ENCODE measurements at regions not wholly inside any gene's neighbourhood (a gene's known extent, or its start where the extent isn't known, plus 50 kb on each side); places are given as distances from the start of the nearest gene placed in this dataset.

GRCh38 chr1:199112365-199112764, 473.5 kb downstream of the PTPRC start:
- FAIRE-seq (no peak), ATAC-seq (no peak), DNase-seq (no peak)
- Histone ChIP-seq H3K27ac (no peak overlapping the region), H3K9me3 (no peaks in the 10 kb centered on the region), H3K4me1 (no peaks in the 10 kb centered on the region), H3K36me3 (no peaks in the 10 kb centered on the region), H3K27me3 (no peaks in the 10 kb centered on the region), H3K4me3 (no peak overlapping the region)
- no peak for TF ChIP-seq CTCF (IDR thresholded peaks at IDR 0.05)
- intact Hi-C loops (cut with DNase I): no loop called here

- TF ChIP-seq CTCF (IDR thresholded peaks at IDR 0.05): peak in 2 of 4 donors; percentile 9 to 34
- DNase-seq (peak in 2 of 6 donors; percentile 13 to 21), FAIRE-seq (no peak), ATAC-seq (peak in 2 of 4 donors; percentile 68 to 74)
- no peak overlapping the region for H3K4me3 ChIP-seq
- intact Hi-C loops (cut with DNase I): no loop called here
- no peaks in the 10 kb centered on the region for H3K4me1 ChIP-seq
- no peaks in the 10 kb centered on the region for H3K27me3 ChIP-seq
- H3K27ac ChIP-seq: no peak overlapping the region
- no peaks in the 10 kb centered on the region for H3K9me3 ChIP-seq
- H3K36me3 ChIP-seq: no peaks in the 10 kb centered on the region
- 67 to 68% methylated on average over 2 of the region's 2 CpGs for WGBS, 2 donors
Observed at GRCh38 chr1:199113265-199113869, 474.5 kb downstream of the PTPRC start.

DNA sequence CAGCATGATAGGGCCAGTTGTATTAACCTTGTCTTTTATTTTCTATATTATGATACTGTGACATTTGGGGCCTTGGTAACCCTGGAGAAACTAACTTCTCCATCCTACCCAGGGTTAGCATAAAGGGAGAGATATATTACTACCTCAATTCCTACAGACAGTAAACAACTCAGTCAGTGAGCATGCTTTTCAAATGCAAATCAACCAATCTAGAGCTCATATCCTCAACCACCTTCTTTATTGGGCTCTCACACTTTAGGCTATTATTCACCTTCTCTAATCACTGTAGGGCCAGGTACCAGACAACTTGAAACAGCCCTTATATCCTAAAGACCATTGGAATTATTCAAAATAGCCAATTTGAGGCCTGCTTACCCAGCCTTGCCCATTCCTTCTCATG, 477.6 kb downstream of the PTPRC start:
- TF ChIP-seq CTCF (IDR thresholded peaks at IDR 0.05): no peak
- Histone ChIP-seq H3K4me3 (no peak overlapping the region), H3K27ac (no peak overlapping the region), H3K9me3 (no peaks in the 10 kb centered on the region), H3K27me3 (no peaks in the 10 kb centered on the region), H3K4me1 (no peaks in the 10 kb centered on the region), H3K36me3 (no peaks in the 10 kb centered on the region)
- ATAC-seq: no peak
- no peak for FAIRE-seq
- intact Hi-C loops (cut with DNase I): no loop called here
- DNase-seq: no peak

GRCh38 chr1:199121047-199121446, 482.2 kb downstream of the PTPRC start:
- no peaks in the 10 kb centered on the region for H3K9me3 ChIP-seq
- no peak overlapping the region for H3K27ac ChIP-seq
- intact Hi-C loops (cut with DNase I): no loop called here
- H3K4me1 ChIP-seq: no peaks in the 10 kb centered on the region
- no peaks in the 10 kb centered on the region for H3K36me3 ChIP-seq
- DNase-seq (no peak), FAIRE-seq (no peak), ATAC-seq (no peak)
- H3K4me3 ChIP-seq: no peak overlapping the region
- no peak for TF ChIP-seq CTCF (IDR thresholded peaks at IDR 0.05)
- H3K27me3 ChIP-seq: no peaks in the 10 kb centered on the region

GRCh38 chr1:199122085-199122484, 483.2 kb downstream of the PTPRC start:
- no peaks in the 10 kb centered on the region for H3K36me3 ChIP-seq
- no peaks in the 10 kb centered on the region for H3K4me1 ChIP-seq
- H3K4me3 ChIP-seq: no peak overlapping the region
- H3K9me3 ChIP-seq: no peaks in the 10 kb centered on the region
- no peak overlapping the region for H3K27ac ChIP-seq
- no peaks in the 10 kb centered on the region for H3K27me3 ChIP-seq
- ATAC-seq (no peak), FAIRE-seq (peak; percentile 76), DNase-seq (no peak)
- 64 to 77% methylated on average over 2 of the region's 2 CpGs for WGBS, 2 donors
- no peak for TF ChIP-seq CTCF (IDR thresholded peaks at IDR 0.05)
- intact Hi-C loops (cut with DNase I): no loop called here
